ENCODE measurements at regions not wholly inside any gene's neighbourhood (a gene's known extent, or its start where the extent isn't known, plus 50 kb on each side); places are given as distances from the start of the nearest gene placed in this dataset.

- DNase-seq (ENCODE audit: low read depth), result no peak
These were observed 145.7 kb downstream of the TLE3 start for GRCh38 chr15:69951898-69952555.

- DNase-seq (ENCODE audit: low read depth), result no peak
These were observed 144.7 kb downstream of the TLE3 start for GRCh38 chr15:69953051-69953450.

GRCh38 chr15:69953816-69954215, 143.9 kb downstream of the TLE3 start:
- DNase-seq (ENCODE audit: low read depth), result no peak

- DNase-seq (ENCODE audit: low read depth), result no peak
These were observed 143.1 kb downstream of the TLE3 start for GRCh38 chr15:69954666-69955065.

GRCh38 chr15:69955240-69955894, 142.3 kb downstream of the TLE3 start:
- no peak for DNase-seq (ENCODE audit: low read depth)

DNA sequence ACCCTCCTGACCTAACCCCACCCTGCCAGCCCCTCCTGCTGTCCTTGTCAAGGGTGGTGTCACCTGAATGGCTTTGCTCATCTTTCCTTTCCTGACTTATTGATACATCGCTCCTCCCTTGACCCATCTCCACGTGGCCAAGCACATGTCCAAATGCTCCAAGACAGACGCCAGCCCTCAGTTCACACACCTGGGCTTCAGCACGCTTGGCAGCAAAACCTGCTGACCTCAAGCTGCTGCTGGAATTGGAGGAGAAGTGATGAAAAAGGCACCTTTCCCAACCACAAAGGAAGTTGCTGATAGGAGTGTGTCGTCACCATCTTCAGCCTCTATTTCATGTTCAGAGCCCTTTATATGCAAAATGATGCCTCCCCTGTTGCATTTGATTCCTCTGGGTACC, 141.3 kb downstream of the TLE3 start:
- DNase-seq (ENCODE audit: low read depth), result no peak

DNA sequence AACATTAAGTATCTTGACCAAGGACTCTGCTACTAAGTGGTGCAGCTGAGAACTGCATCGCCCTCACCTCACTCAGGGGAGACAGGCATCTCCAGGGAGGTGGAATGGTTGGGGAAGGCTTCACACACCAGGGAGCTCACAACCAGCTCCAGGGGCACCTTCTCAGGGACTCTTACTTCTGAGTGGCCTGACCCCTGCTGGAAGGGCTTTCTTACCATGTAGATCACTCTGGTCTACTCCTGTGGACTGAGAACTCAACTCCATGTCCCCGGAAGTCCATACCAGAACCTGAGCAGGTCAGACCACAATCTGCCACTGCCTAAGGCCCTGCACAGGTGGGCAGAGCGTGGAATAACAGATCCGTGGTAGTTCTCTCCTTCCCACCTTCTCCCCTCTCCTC, 140.5 kb downstream of the TLE3 start:
- DNase-seq (ENCODE audit: low read depth), result no peak

DNA sequence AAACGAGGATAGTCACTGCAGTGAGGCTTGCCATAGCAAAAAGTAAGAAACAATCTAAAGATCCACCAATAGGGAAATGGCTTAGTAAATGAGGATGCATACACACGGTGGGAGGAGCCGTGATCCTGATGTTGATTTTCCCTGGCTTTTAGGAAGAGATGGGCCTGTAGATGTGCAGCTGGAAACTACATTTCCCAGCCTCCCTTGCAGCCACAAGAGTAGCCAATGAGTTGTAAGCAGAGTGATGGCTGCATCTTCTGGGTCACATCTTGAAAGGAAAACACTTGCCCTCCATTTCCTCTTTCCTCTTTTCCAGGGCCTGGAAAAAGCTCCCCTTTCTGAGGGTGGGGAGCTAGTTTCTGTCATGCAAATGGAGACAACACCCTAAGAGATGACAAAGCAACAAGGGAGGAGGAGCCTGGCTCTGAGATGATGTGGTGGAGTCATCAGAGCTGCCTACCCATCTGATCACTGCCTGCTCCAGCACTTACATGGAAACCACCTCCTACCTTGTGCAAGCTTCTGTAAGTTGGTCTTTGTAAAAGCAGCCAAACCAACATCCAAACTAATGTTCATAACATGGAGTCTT, 139.1 kb downstream of the TLE3 start:
- no peak for DNase-seq (ENCODE audit: low read depth)

DNA sequence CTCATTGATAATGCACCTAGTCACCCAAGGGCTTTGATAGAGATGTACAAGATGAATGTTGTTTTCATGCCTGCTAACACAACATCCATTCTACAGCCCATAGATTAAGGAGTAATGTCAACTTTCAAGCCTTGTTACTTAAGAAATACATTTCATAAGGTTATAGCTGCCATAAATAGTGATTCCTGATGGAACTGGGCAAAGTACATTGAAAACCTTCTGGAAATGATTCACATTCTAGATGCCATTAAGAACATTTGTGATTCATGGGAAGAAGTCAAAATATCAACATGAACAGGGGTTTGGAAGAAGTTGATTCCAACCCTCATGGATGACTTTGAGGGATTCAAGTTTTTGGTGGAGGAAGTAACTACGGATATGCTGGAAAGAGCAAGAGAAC, 135.2 kb downstream of the TLE3 start:
- no peak for DNase-seq (ENCODE audit: low read depth)

DNA sequence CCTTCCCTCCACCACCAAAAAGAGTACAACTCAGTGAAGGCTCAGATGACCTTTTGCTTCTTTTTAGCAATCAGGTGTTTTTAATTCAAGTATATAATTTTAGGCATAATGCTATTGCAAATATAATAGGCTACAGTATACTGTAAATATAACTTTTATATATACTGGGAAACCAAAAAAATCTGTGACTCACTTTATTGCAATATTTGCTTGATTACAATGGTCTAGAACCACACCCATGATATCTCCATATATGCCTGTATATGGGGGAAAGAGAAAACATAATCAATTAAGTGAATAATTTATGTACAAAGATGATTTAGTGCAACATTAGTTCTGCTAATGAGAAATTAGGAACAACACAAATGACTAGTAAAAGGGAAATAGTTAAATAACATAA, 134.3 kb downstream of the TLE3 start:
- no peak for DNase-seq (ENCODE audit: low read depth)

GRCh38 chr15:69971771-69972170, 125.9 kb downstream of the TLE3 start:
- no peak for DNase-seq (ENCODE audit: low read depth)

- no peak for DNase-seq (ENCODE audit: low read depth)
These were observed 125.3 kb downstream of the TLE3 start for GRCh38 chr15:69972436-69972835.

- DNase-seq (ENCODE audit: low read depth), result peak; percentile 20
These were observed 124.5 kb downstream of the TLE3 start for GRCh38 chr15:69973102-69973714.

GRCh38 chr15:69973880-69974279, 123.8 kb downstream of the TLE3 start:
- no peak for DNase-seq (ENCODE audit: low read depth)

GRCh38 chr15:69974321-69974720, 123.4 kb downstream of the TLE3 start:
- DNase-seq (ENCODE audit: low read depth), result no peak

DNA sequence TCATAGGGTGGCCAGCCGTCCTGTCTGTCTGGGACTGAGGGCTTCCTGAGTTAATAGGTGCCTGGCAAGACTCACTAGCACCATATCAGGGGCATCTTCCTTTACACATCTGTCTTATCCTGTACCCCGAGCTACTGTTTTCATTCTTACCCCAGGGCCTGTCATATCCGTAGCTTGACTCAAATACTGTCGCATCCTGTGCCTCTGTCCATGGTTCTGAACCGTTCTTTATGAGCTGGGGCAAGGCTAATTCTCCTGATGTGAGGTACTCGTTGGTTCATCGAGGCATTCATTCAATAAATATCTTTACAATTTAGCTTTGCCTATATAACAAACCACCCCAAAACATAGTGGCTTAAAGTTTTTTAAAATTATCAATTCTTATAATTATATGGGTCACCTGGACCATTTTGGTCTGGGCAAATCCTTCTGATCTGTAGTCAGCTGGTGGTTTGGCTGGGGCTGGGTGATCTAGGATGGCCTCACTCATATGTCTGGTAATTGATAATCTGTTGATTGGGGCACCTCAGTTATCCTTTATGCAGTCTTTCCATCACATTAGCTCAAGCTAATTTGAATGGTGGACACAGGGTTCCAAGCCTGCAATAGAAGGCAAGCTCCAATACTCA, 121.2 kb downstream of the TLE3 start:
- DNase-seq (ENCODE audit: low read depth), result peak; percentile 43

DNA sequence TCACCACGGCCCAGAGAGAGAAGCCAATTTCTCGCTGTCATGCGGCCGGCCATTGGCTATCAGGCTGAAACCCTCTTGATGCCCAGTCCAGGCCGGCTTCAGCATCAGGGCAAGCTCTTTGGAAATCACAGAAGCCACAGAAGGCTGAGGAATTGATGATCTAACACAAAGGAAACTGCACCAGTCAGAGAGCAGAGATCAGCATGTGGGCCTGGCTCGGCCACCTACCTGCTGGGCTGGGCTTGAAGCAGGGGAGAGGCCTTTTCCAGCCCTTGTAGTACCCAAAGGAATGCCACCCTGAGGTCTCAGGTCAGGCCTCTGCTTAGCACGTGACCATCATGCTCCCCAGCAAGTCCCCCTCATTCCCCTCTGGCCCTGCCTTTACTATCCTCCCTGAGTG, 119.1 kb downstream of the TLE3 start:
- no peak for DNase-seq (ENCODE audit: low read depth)

- no peak for DNase-seq (ENCODE audit: low read depth)
These were observed 118.5 kb downstream of the TLE3 start for GRCh38 chr15:69979262-69979661.

GRCh38 chr15:69979783-69980182, 117.9 kb downstream of the TLE3 start:
- no peak for DNase-seq (ENCODE audit: low read depth)

DNA sequence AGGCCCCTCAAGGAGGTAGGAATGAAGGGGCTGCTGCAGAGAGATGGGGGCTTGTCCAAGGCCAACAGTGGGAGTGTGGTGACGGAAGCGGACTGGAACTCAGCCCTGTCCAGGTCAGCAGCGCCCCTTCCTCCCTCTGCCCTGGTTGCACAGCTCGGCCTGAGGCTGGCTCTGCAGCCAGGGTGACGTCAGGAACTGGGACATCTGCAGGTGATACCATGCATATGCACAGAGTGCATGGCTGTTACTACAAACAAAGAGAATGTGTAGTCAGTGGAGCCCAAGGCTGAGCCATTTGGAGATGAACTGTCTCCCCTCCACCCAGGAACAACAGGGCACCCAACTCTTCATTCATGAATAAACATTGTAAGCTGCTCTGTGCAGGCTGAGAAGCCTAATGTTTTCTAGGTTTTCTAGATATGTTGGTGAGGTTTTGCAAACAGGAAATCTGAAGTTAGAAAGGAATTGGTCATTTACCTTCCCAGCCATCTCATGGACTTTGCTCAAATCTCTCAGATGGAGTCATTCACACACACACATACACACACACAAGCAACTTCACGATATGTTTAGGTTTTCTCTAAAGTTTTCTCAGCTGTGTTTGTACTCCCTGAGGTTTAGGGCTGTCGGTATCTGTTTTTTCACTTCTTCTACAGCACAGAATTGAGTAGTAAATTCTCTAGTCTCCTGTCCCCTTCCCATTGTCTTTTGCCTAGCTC, 117.2 kb downstream of the TLE3 start:
- no peak for DNase-seq (ENCODE audit: low read depth)

DNA sequence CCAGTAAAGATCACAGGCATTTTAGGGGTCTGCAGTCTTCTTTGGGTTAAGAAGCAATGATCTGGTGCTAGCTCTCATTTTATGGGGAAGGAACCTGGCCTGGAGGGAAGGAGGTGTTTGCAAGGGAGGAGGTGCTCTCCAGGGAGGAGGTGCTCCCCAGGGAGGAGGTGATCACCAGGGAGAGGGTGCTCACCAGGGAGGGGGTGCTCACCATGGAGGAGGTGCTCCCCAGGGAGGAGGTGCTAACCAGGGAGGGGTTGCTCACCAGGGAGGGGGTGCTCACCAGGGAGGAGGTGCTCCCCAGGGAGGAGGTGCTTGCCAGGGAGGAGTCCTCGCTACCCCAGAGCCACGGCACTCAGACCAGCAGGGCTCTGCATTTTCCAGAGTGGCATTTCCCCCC, 115.7 kb downstream of the TLE3 start:
- no peak for DNase-seq (ENCODE audit: low read depth)

DNA sequence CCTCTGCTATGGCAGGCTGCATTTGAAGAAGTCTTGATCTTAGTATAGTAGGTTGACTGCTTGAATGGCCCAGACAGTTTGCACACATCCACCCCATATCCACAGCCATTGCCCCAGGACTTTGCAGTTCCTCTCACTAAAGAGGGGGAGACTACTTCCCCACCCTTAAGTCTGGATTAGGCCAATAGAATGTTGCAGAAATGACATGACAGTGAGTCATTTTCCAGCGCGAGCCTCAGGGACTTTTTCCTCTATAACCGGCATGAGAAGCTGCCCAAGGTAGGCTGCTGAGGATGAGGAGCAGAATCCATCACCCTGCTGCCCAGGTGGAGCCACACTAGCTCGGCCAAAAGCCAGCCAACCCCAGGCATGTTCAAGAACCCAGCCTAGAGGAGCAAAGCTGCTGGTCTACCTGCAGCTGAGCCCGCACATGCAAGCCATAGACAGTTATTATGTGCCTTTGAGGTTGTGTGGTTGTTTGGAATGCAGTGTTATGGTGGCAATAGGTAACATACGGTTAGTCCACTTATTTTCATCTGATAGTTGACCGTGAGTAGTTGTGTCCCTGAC, 113.9 kb downstream of the TLE3 start:
- DNase-seq (ENCODE audit: low read depth), result no peak

Data from activated T-cell treated with anti-CD3 and anti-CD28 coated beads for 24 hours (primary cell).